ENCODE measurements at regions not wholly inside any gene's neighbourhood (a gene's known extent, or its start where the extent isn't known, plus 50 kb on each side); places are given as distances from the start of the nearest gene placed in this dataset.

- ChIA-PET POLR2A (ENCODE audit: unreplicated experiment) (no interaction called here), CTCF (no interaction called here)
- intact Hi-C loops (cut with micrococcal nuclease) (loop anchor here (5.0 kb wide), 1 partner anchor 502 kb away; no protein-coding TSS in a partner anchor), dilution Hi-C loops (cut with HindIII; ENCODE audit: low sequenced_read_pairs, unreplicated experiment) (no loop called here), in situ Hi-C loops (cut with MboI; ENCODE audit: low sequenced_read_pairs) (no loop called here)
- H2BK5ac ChIP-seq (ENCODE audit: low read depth, low read length, poor library complexity, severe bottlenecking): no peak overlapping the region
- H3K18ac ChIP-seq (ENCODE audit: low read depth, low read length): no peak overlapping the region
- TF ChIP-seq, protein P1, sequence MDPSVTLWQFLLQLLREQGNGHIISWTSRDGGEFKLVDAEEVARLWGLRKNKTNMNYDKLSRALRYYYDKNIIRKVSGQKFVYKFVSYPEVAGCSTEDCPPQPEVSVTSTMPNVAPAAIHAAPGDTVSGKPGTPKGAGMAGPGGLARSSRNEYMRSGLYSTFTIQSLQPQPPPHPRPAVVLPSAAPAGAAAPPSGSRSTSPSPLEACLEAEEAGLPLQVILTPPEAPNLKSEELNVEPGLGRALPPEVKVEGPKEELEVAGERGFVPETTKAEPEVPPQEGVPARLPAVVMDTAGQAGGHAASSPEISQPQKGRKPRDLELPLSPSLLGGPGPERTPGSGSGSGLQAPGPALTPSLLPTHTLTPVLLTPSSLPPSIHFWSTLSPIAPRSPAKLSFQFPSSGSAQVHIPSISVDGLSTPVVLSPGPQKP (IDR thresholded peaks at IDR 0.05; ENCODE audit: borderline replicate concordance, low read depth, low read length): no peak
- TF ChIP-seq CTCF (conservative IDR thresholded peaks at IDR 0.05; ENCODE audit: low read depth, low read length) (no peak), RAD21 (IDR thresholded peaks at IDR 0.05; ENCODE audit: low read length) (no peak), MXI1 (IDR thresholded peaks at IDR 0.05; ENCODE audit: borderline replicate concordance, low read depth, low read length) (no peak), BHLHE40 (IDR thresholded peaks at IDR 0.05; ENCODE audit: low read depth, low read length) (no peak), MAFK (IDR thresholded peaks at IDR 0.05; ENCODE audit: low read depth, low read length) (no peak), CEBPB (IDR thresholded peaks at IDR 0.05; ENCODE audit: low read depth, low read length) (no peak), SMC3 (IDR thresholded peaks at IDR 0.05; ENCODE audit: low read depth, low read length) (no peak), NFE2L2 (IDR thresholded peaks at IDR 0.05; ENCODE audit: low read depth, low read length) (no peak), USF2 (IDR thresholded peaks at IDR 0.05; ENCODE audit: low read depth, low read length) (no peak), POLR2A (IDR thresholded peaks at IDR 0.05; ENCODE audit: low read depth, low read length) (no peak), MAZ (IDR thresholded peaks at IDR 0.05; ENCODE audit: borderline replicate concordance, low read depth, low read length) (no peak), FOS (IDR thresholded peaks at IDR 0.05; ENCODE audit: low read depth, low read length) (no peak), RCOR1 (IDR thresholded peaks at IDR 0.05; ENCODE audit: insufficient replicate concordance, low read length) (no peak), RFX5 (IDR thresholded peaks at IDR 0.05; ENCODE audit: low read depth, low read length) (no peak), CHD1 (IDR thresholded peaks at IDR 0.05; ENCODE audit: low read depth, low read length) (no peak)
- WGBS, 2 experiments (ENCODE audit: extremely low coverage in 2 of 2, insufficient read length in 1 of 2): no CpG with 5 or more reads among the region's 6 CpGs
- H4K20me1 ChIP-seq (ENCODE audit: insufficient read depth, low read length): no peaks in the 10 kb centered on the region
- no peaks in the 10 kb centered on the region; the same call in 1 of the 2 replicates for H3K4me1 ChIP-seq (ENCODE audit: control insufficient read depth, insufficient read depth, low read length)
- DNase-seq (no peak), ATAC-seq (ENCODE audit: low read depth) (no peak)
- no peak overlapping the region for H4K91ac ChIP-seq (ENCODE audit: insufficient read depth, low read depth, low read length)
- H2BK120ac ChIP-seq (ENCODE audit: low read depth, low read length): no peak overlapping the region
- H2AFZ ChIP-seq (replicated peaks; ENCODE audit: low read length, poor library complexity): no peak overlapping the region
- BruUV-seq (replicated peaks): no TSS peak
- H3K4ac ChIP-seq (ENCODE audit: low read depth, low read length): no peak overlapping the region
- no peaks in the 10 kb centered on the region for H3K36me3 ChIP-seq (ENCODE audit: control insufficient read depth, insufficient read depth, low read length)
- H4K8ac ChIP-seq (ENCODE audit: low read depth in 2 of 2, low read length in 2 of 2): no peak overlapping the region
- no peak overlapping the region for H3K27ac ChIP-seq (ENCODE audit: insufficient read depth, low read length)
- H3K9me3 ChIP-seq (ENCODE audit: control insufficient read depth, insufficient read depth, low read length): no peaks in the 10 kb centered on the region
- no peak overlapping the region for H2BK15ac ChIP-seq (ENCODE audit: low read depth, low read length)
- H3K4me2 ChIP-seq (ENCODE audit: low read depth, low read length): no peak overlapping the region
- no peaks in the 10 kb centered on the region for H3K9me1 ChIP-seq (ENCODE audit: insufficient read depth, low read length)
- no peak overlapping the region for H3K14ac ChIP-seq (replicated peaks; ENCODE audit: low read depth, low read length)
- no peak overlapping the region for H3K4me3 ChIP-seq (ENCODE audit: insufficient read depth, low read depth, low read length)
- no peak overlapping the region for H2AK9ac ChIP-seq (replicated peaks; ENCODE audit: low read depth, low read length, poor library complexity)
- H2AK5ac ChIP-seq (ENCODE audit: low read depth, low read length): no peak overlapping the region
- no peak overlapping the region for H3K56ac ChIP-seq (ENCODE audit: extremely low read depth, insufficient read depth, low read length)
- H3K27me3 ChIP-seq (ENCODE audit: control insufficient read depth, insufficient read depth, low read length): no peaks in the 10 kb centered on the region
- H3K9ac ChIP-seq (ENCODE audit: low read depth, low read length): no peak overlapping the region
- H3K23ac ChIP-seq (ENCODE audit: low read depth, low read length): no peak overlapping the region
- H2BK20ac ChIP-seq (ENCODE audit: low read depth, low read length): no peak overlapping the region
- H4K5ac ChIP-seq (ENCODE audit: low read depth, low read length): no peak overlapping the region
- H3K79me1 ChIP-seq (ENCODE audit: low read depth in 1 of 2, low read length in 2 of 2): no peaks in the 10 kb centered on the region
Measured at GRCh38 chr5:113804943-113805342, 291.4 kb downstream of the YTHDC2 start.
